ENCODE measurements at regions not wholly inside any gene's neighbourhood (a gene's known extent, or its start where the extent isn't known, plus 50 kb on each side); places are given as distances from the start of the nearest gene placed in this dataset.

- no peak for TF ChIP-seq ZNF274 (IDR thresholded peaks at IDR 0.05; ENCODE audit: low read depth, low read length)
- TF ChIP-seq YY1 (IDR thresholded peaks at IDR 0.05; ENCODE audit: insufficient read depth, insufficient read length): no peak
- TF ChIP-seq SUZ12 (IDR thresholded peaks at IDR 0.05; ENCODE audit: extremely low read depth, insufficient read depth, insufficient read length): no peak
Observed at GRCh38 chr4:106670976-106671375, 302.4 kb upstream of the GIMD1 start.
